Anterior cingulate cortex (tissue), 58 donors: ENCODE measurements at regions not wholly inside any gene's neighbourhood (a gene's known extent, or its start where the extent isn't known, plus 50 kb on each side); places are given as distances from the start of the nearest gene placed in this dataset.
A peak's percentile ranks its signal among the peaks of the same experiment; 100 is the strongest.
"Not testable (repeated sequence)": the region's sequence is repeated elsewhere in the genome, so short reads cannot be mapped to it uniquely, and the experiment has no call there.

Source experiments
- DNase-seq, 58 donors: peaks; one replicate each; lab custom pipeline; 2025; lab: John Stamatoyannopoulos, UW

- no peak for DNase-seq
Measured at GRCh38 chr4:84235126-84235944, 263.8 kb downstream of the NKX6-1 start.

- DNase-seq, result no peak
Measured at GRCh38 chr4:84232309-84233095, 266.6 kb downstream of the NKX6-1 start.

GRCh38 chr4:84231539-84232055 is 267.5 kb downstream of the NKX6-1 start:
- no peak for DNase-seq

GRCh38 chr4:84224522-84224921 is 274.6 kb downstream of the NKX6-1 start:
- no peak for DNase-seq

- DNase-seq, result no peak
Measured at GRCh38 chr4:84221704-84222103, 277.4 kb downstream of the NKX6-1 start.

GRCh38 chr4:84220990-84221389 is 278.1 kb downstream of the NKX6-1 start:
- no peak for DNase-seq

GRCh38 chr4:84219656-84220055 is 279.4 kb downstream of the NKX6-1 start:
- DNase-seq, result no peak

GRCh38 chr4:84218031-84218430 is 281.1 kb downstream of the NKX6-1 start:
- peak in 4 of 58 donors; percentile 0 to 5 (median 2) for DNase-seq

- no peak for DNase-seq
Measured at GRCh38 chr4:84215217-84215616, 283.9 kb downstream of the NKX6-1 start.

GRCh38 chr4:84206226-84206625 is 292.9 kb downstream of the NKX6-1 start:
- DNase-seq, result not testable (repeated sequence)

GRCh38 chr4:84189144-84189543 is 309.9 kb downstream of the NKX6-1 start:
- no peak for DNase-seq

- DNase-seq, result no peak
Measured at GRCh38 chr4:84179409-84179808, 319.7 kb downstream of the NKX6-1 start.

GRCh38 chr4:84177831-84178542 is 321.1 kb downstream of the NKX6-1 start:
- no peak for DNase-seq

GRCh38 chr4:84176016-84176415 is 323.1 kb downstream of the NKX6-1 start:
- DNase-seq, result no peak

- DNase-seq, result no peak
Measured at GRCh38 chr4:84171871-84172270, 327.2 kb downstream of the NKX6-1 start.

- DNase-seq, result no peak
Measured at GRCh38 chr4:84167564-84167963, 331.5 kb downstream of the NKX6-1 start.

- DNase-seq, result no peak
Measured at GRCh38 chr4:84167093-84167492, 332.0 kb downstream of the NKX6-1 start.

GRCh38 chr4:84166486-84166885 is 332.6 kb downstream of the NKX6-1 start:
- DNase-seq, result no peak

GRCh38 chr4:84164201-84164600 is 334.9 kb downstream of the NKX6-1 start:
- DNase-seq, result no peak

- DNase-seq, result no peak
Measured at GRCh38 chr4:84159762-84160161, 339.3 kb downstream of the NKX6-1 start.

- DNase-seq, result no peak
Measured at GRCh38 chr4:84158670-84159069, 340.4 kb downstream of the NKX6-1 start.
